Activated gamma-delta T cell treated with Interleukin-2 at 50 U/mL for 16 hours (primary cell): ENCODE measurements at regions not wholly inside any gene's neighbourhood (a gene's known extent, or its start where the extent isn't known, plus 50 kb on each side); places are given as distances from the start of the nearest gene placed in this dataset.
"Not testable (repeated sequence)": the region's sequence is repeated elsewhere in the genome, so short reads cannot be mapped to it uniquely, and the experiment has no call there.

Experiments
- DNase-seq: peaks from one replicate; pipeline ENCODE4 v3.0.0-alpha.2; 2020

DNA sequence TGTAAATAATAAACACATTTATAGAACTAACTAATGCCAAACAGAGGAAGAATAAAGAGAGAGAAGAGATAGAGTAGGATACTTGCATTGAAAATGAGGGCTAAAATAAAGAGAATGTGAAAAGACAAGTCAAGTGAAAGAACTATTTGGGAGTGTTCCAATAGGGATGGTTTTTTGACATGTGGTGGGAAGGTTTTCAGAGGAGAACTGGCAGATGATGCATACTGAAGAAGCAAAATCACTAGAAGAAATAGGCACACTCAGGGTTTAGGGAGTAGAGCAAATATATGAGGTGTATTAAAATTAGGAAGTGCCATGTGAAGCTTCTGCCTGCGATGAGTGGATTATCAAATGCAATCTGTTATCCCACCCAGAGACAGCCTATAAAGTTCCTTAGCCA, 744.8 kb downstream of the REEP3 start:
- no peak for DNase-seq

DNA sequence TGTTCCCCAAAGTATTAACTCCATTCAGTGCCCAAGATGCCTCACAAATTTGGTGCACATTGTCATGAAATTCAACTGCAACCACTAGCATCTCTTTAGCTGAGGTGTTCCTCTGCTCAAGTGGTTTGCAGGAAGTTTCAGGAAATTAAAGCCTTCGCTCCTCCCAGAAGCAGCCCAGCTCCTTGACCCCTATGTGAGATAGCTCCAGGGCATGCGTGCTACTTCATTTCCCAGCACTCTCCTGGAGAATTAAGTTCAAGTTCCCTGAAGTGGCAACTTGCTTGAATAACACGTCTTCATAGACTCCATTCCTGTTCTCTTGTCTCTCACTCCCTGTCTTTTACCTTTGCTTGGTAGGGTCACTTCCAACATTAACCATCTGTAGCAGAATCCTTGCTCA, 750.3 kb downstream of the REEP3 start:
- no peak for DNase-seq

DNA sequence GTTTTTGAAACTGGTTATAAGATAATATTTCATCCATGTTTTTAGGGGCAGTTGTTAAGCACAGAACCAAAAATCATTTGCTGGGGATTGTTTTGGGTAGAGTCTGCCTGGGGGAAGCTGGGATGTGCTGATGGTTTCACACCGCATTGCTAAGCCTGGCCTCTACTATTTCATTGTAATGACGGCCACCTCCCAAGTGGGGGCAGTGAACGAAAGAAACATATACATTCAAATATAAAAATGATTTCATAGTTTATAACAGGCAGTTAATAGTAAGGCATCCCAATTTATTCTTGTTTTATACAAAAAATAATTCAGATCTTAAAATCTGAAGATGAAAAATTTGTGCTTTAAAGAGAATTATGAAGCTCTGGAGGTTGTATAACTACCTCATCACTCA, 750.8 kb downstream of the REEP3 start:
- DNase-seq = no peak

DNA sequence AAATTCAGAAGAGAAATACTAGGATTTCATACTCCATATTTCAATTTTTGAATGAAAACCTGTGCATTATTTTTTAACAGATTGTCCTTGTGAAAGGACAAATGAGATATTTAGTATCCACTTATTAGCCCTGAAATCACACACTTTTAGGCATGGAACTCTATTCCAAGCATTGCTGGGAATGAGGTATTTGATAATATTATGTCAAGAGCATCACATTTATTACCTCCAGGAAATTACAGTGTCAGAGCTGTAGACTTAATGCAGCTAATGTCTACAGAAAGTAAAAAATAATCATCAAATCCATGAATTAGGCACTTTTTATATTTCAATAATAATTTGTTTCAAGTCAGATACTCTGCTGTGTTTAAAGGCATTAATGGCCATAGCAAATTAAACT, 753.8 kb downstream of the REEP3 start:
- DNase-seq = no peak

DNA sequence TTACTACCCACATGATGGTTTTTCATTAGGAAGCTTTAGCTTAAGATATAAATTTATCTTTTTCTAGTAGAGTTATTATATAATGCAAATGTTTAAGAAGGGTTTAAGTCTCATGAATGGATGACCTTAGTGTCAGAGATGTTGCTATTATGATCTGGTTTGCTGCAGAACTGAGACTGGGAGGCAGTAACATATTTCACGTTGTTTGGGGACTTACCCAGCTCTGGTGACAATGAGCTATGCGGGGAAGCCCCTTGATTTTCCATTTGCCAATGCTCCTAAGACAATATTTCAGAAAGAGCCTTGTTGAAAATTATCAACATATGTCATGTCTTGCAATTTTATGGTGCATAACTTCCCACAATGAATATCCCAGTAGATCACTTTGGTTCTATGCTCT, 754.6 kb downstream of the REEP3 start:
- no peak for DNase-seq

DNA sequence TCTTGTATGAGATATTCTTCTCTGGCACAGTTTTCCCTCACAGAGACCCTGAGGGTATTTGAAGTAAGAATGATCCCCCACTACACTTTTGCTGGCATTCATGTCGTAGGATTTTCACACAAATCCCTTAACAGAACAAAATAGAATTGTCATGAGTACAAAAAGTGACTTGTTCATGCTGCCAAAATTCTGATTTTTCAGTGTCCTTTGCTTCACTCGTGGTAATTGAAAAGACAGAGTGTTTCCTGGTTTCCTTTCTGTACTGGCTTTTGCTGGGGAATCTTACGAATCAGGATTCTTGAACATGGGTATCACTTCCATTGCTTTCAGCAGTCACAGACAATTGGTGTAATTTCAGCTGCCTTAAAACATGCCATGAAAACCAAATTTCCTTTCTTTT, 756.3 kb downstream of the REEP3 start:
- no peak for DNase-seq

DNA sequence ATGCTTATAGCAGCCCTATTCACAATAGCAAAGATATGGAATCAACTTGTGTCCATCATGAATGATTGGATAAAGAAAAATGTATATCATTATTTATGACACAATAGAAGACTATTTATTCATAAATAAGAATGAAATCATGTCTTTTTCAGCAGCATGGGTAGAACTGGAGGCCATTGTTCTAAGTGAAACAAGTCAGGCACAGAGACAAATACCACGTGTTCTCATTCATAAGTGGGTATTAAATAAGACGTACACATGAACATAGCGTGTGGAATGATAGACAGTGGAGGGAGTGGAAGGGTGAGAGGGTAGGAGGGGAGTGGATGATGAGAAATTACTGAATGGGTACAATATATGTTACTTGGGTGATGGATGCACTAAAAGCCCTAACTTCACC, 762.4 kb downstream of the REEP3 start:
- no peak for DNase-seq

DNA sequence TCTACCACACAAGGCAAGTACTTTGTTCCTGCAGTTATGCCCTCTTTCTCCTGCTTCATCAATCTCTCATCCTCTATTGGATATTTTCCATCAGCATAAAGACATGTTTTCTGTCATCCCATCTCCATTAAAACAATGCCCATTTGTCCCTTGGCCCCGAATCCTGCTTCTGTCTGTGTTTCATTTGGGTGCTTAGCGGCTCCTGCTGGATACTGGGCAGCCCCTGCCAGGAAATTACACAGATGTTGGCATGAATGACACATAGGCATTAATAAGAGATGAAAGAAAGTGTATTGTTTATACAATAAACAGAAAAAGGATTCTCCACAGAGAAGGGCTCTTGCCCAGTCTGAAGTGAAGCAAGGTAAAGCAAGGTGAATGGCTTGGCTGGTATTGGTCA, 765.3 kb downstream of the REEP3 start:
- DNase-seq = no peak

DNA sequence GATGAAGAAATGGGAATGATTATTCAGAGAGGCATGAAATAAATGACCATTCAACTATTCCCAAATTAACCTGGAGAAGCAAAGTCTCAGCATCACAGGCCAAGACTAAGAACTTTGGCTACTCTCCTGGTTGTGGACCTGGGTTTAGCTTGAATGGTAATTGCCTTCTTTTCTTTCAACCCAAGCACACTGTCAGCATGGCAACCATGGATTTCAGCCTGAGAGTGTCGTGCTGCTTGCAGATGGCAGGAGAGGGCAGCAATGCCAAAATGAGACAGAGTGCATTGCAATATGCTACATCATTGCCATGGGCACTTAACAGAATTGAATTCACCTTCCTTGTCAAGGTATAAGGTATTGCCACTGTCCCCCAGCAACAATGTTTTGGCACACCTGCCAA, 767.2 kb downstream of the REEP3 start:
- DNase-seq = no peak

DNA sequence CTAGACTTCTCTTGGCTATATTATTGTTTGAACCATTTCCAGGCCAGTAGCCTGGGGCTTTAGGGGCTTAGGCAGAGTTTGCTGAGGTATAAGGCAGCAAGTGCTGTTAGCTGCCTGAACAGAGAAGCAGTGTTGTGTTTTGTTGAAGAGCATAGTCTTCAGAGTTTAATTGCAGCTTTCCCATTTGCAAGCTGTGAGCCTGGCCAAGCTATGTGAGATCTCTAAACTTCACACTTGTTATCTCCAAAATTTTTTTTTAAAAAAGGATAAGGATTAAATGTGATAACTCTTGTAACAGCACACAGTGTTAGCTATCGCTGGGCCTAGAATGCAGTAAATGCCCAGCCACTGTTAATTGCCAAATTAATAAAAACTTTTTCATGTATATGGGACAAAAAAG, 782.4 kb downstream of the REEP3 start:
- no peak for DNase-seq

DNA sequence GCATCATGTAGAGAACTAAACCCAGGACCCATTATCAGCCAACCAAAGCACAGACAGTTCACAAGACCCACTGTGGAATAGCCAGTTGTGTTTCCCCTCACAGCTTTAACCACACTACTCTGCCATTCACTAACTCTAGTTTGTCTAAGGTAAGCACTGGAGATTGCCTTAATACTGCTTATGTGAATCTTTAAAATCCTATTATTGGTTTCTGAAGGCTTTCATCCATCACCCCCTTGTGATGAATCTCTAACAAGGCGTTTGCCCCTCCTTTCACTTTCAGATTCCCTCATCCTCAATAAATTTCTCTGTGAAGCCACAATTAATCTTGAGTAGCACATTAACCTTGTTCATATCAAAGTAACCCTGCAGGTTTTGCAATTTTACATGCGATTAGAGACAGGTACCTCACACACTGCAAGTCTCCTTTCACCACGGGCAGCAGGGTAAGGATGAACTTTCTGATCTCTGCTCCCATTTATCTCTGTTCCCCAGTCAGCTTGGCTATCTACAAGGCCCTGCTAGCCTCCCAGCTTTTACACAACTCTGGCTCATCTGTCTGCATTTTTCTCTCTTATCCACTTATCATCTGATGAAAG, 785.6 kb downstream of the REEP3 start:
- no peak for DNase-seq

DNA sequence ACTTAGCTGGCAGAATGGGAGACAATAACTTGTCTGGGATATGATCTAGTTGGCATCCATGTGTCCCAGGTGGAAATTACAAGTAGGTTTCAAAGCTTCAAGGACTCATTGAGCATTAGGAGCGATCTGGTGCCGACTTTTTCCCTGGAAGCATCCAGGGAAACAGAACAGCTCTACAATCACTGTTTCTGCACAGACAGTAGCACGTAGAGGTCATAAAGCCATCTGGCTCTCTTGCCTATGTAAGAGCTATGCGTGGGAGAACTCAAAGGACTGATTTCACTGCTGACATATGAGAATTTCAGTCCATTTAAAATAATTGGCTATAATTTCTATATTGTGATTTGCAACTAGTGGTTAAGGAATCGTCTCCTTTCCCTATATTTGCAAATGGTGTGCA, 791.7 kb downstream of the REEP3 start:
- DNase-seq = no peak

DNA sequence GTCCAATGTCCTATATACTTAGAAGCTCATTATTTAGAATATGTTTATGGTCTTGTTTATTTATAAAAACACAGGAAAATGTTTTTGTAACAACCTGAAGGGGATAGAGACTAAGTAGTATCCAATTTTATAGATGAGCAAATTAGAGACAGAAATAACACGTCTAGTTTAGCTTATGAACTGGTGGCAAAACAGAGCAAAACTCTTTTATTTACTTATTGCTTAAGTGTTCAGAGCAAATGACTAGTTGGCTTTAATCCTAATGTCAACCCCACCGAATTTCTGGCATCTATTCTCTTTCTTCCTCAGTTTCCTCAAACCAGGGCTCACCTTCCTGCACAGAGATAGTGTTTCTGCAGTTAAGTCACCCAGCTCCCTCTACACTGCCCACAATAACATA, 792.8 kb downstream of the REEP3 start:
- DNase-seq = no peak

DNA sequence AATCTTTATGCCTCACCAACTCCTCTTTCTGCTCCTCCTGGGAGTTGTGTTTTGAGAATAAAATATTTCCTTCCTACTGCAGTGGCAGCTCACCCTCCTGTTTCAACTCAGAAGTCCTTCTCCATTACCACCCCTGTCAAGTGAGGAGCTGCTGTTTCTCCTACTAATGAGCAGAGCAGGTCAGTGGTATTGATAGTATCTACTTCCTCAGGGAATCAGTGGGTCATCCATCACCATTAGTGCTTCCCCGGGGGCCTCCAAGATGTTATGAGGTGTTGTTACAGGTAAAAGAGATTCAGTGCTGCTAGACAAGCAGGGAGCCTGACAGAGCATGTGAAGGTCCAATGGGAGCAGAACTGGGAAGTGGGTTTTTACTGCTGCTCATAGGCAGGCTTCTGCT, 795.2 kb downstream of the REEP3 start:
- DNase-seq = no peak

DNA sequence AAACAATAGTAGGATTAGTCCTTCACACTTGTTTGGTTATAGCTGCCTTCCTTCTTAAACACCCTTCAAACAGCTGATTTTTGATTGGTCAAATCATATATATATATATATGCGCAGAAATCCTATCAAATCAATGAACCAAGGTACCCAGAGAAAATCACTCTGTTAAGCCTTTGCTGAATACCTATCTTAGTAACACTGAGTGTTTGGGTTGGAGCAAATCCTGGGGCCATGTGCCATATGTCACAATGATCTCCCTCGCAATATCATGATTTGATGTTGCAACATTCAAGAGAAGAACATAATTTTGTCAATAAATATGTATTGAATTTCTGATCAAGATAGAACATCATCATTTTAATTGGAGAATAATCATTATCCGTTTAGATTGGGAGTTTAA, 795.6 kb downstream of the REEP3 start:
- no peak for DNase-seq

DNA sequence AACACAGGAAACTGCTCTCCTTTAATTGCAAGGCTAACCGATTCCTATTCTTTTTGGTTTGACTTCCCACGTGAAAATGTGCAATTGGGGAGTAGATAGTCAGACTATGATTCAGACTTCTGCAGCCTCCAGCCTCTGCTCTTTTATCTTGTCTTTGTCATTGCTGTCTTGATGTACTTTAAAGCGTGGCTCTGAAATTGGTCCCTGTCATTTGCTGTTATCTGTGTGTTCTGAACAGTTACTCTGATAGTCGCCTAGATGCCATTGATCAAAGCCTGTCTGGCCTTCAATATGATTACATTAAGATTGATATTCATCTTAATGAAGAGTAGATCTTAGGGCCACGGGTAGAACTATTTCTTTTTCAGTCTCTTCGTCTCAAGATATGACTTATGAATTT, 799.2 kb downstream of the REEP3 start:
- no peak for DNase-seq

DNA sequence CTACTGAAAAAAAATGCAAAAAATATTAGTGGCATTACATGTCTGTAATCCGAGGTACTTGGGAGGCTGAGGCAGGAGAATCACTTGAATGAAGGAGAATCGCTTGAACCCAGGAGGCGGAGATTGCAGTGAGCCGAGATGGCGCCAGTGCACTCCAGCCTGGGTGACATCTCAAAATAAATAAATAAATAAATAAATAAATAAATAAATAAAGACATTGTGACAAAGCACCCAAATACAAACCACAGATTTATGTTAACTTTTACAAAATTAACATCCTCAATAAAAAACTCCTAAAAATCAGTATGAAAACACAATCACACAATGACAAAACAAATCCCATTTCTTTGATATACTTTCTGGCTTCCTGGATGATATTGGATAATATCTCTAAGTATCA, 808.3 kb downstream of the REEP3 start:
- DNase-seq = no peak

DNA sequence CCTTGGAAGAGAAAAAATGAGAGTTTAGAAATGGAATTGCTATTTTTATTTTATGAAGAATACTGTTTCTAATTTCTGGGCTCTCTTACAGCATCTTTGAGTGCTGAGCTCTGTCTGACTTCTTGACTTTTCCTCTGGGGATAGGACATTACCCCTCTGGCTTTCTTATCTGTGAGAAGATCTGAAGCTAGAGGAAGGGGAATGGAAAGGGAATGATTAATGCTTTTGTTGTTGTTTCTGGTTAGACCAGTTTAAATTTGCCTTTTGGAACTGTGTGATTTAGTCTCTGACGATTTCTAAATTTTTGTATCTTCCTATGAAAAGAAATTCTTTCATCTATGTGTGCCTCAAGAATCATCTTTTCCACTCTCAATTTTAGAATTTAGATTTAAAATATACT, 811.4 kb downstream of the REEP3 start:
- no peak for DNase-seq

DNA sequence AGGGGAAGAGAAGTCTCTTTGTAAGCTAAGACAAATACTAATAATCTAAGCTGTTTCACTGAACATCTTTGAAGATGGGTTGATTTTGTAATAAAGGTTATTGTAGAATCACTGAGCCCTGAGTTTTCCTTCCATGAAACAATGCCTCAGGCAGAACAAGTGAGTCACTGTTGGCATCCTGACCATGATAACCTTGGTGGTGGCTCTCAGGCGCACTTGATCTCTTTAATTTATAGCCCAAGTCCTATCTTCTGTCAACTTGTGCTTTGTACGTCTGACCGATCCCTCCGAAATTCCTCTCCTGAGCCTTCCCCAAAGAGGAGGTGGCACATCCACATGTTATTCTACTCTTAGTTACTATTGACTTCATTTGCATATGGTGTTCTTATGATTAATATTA, 812.9 kb downstream of the REEP3 start:
- no peak for DNase-seq

DNA sequence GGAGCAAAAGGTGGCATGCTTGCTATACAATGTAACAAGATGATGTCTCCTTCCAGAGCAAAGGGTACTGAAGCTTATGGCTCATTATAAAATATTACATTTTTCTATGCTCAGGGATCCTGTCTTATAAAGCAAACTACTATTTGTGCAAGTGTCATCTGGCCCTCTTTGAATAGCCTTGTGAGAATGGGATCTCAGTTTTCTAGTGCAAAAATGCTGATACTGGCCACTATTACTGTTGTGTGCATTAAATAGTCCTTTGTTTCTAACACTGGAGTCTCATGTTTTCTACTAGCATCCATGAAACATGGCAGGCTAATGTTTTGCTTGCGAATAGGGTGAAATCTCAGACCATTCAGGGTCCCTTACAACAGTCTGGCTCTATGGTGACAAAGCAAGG, 823.0 kb downstream of the REEP3 start:
- no peak for DNase-seq

DNA sequence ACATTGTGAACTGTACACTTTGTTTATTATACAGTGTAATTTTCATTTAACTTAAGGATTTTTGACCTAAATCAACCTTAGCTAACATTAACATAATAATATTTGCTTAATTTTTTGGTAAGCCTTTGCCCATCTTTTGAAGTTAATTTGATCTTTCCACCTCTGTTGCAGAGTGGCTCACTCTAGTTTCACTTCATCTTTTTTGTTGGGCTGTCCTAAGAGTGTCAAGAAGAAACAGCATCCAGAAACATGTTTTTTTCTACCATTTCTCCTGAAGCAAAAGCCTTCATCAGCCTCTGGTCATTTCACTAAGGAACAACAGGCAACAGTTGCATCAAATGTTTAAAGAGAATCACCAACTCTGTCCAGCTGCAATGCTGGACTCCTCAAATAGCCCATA, 824.7 kb downstream of the REEP3 start:
- DNase-seq = no peak

DNA sequence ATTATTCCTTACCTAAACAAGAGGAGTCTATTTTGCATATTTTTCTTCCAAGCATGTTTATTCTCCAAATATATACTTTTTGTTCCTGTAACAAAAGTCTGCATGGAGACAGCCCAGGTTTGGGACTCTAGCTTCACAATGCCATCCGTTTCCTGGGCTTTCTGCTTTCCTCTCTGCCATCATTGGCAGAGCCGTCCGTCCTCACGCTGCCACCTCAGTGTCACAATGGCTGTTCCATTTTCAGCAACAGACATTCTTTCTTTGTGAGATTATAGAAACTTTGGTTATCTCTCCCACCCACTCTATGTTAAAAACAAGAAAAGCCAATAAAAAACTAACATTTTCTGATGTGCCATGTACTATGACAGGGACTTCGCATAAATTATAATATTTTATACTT, 825.2 kb downstream of the REEP3 start:
- no peak for DNase-seq

DNA sequence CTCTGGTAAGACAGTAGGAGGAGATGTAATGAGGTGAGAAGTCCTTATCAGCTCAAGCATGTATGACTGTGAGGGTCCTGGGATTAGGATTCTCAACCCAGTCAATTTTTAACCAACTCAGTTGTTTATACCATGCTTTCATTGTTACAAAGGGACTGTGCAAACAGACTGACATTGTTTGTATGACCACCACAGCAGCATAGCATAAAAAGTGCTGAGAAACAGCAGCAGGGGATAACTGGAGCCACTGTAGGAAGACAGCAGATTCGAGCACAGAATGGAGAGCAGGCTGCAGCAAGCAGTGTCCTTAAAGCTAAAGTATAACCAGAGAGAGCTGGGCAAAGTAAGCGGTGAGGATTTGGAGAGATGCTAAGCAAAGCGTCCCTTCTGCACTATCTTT, 829.5 kb downstream of the REEP3 start:
- no peak for DNase-seq

DNA sequence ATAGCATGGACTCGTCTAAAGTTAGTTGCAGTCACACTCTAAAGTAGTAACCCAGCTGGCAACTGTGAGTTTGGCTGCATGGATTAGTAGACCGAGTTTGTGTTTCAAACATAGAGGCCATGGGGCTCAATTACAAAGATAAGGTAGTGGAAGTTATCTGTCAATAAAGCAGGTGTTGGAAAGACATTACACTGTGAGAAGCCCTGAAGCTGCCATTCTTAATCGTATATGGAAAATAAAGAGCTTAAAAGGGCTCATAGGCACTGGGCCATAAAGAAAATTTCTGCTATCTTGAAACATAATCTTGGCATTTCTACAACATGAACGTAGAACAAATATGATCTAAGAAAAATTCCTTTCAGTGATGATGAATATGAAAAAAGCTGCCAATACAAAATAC, 837.7 kb downstream of the REEP3 start:
- no peak for DNase-seq

DNA sequence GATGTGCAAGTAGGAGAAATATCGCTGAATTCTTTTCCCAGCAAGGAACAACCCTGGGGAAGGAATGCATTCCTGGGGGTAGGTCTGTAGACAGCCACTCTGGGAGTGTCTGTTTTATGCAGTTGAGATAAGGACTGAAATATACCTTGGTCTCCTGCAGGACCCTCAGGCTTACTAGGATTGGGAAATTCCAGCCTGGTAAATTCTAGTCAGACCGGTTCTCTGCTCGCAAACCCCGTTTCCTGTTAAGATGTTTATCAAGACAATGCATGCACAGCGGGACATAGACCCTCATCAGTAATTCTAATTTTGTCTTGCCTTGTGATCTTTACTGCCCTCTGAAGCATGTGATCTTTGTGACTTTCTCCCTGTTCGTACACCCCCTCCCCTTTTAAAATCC, 839.0 kb downstream of the REEP3 start:
- DNase-seq = not testable (repeated sequence)

DNA sequence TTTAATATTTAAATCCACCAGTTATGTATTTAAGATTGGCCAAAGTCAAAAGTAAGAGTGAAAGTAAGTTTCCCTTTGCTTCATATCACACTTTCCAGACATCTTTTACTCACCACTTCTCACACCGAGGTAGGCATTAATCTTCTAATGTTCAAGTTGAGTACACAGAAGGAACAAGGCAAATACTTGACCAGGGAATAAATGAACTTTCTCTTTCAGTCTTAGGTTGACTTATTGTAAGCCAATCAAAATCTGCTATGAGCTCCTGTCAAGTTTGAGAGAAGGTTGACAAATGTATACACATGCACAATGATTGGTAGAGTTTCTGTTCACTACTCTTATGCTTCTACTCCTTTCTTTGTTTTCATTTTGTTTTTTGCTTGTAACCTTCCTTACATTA, 842.5 kb downstream of the REEP3 start:
- no peak for DNase-seq
